H1 (cell line): ENCODE measurements at regions not wholly inside any gene's neighbourhood (a gene's known extent, or its start where the extent isn't known, plus 50 kb on each side); places are given as distances from the start of the nearest gene placed in this dataset.

Experiments used
- CTCF ChIA-PET: fragments of 300-600 bp; sonication (Branson Sonifier 250); formaldehyde crosslinking; loops from one replicate; lab custom pipeline; 2021; ENCODE audit not compliant: partially characterized antibody; lab: Charles Lee
- POLR2A ChIA-PET: fragments of 300-600 bp; sonication (Branson Sonifier 250); formaldehyde crosslinking; loops from one replicate; lab custom pipeline; 2021; ENCODE audit warnings: inconsistent platforms; ENCODE audit not compliant: partially characterized antibody; lab: Charles Lee
- DNase-seq, 2 experiments: peaks; one replicate each; pipeline versions ENCODE4 v3.0.0 to v3.0.0-alpha.2; 2010 to 2022; ENCODE audit warnings: low spot score in 2 of 2, low read depth in 1 of 2, mixed read lengths in 1 of 2
- FAIRE-seq: peaks from 2 replicates; lab custom pipeline; 2011; peaks lifted over from hg19 to GRCh38; lab: Jason Lieb, UNC
- H2AFZ ChIP-seq: 2 replicates; pipeline ENCODE4 v1.8.1; 2012; ENCODE audit warnings: low read length, inconsistent platforms
- H2AK5ac ChIP-seq: 2 replicates; pipeline ENCODE4 v1.6.1; 2013; ENCODE audit warnings: low read depth, low read length
- H2BK120ac ChIP-seq: replicated peaks from 2 replicates; pipeline ENCODE3; 2013; ENCODE audit warnings: low read depth, low read length, inconsistent platforms
- H2BK12ac ChIP-seq: 2 replicates; pipeline ENCODE4 v1.6.1; 2013; ENCODE audit warnings: low read depth, low read length
- H2BK15ac ChIP-seq: 2 replicates; pipeline ENCODE4 v1.6.1; 2013; ENCODE audit warnings: low read length
- H2BK20ac ChIP-seq: 2 replicates; pipeline ENCODE4 v1.6.1; 2013; ENCODE audit warnings: low read length
- H2BK5ac ChIP-seq: 2 replicates; pipeline ENCODE4 v1.6.1; 2013; ENCODE audit warnings: low read depth, low read length
- H3K14ac ChIP-seq: 2 replicates; pipeline ENCODE4 v1.6.1; 2013; ENCODE audit warnings: inconsistent platforms; ENCODE audit not compliant: insufficient read length
- H3K18ac ChIP-seq: 2 replicates; pipeline ENCODE4 v1.6.1; 2013; ENCODE audit warnings: low read length; ENCODE audit errors: extremely low read depth
- H3K23ac ChIP-seq: 2 replicates; pipeline ENCODE4 v1.6.1; 2013; ENCODE audit warnings: inconsistent platforms; ENCODE audit not compliant: insufficient read length
- H3K23me2 ChIP-seq: 2 replicates; pipeline ENCODE4 v1.6.1; 2013; ENCODE audit warnings: low read depth, low read length
- H3K27ac ChIP-seq: 2 replicates; pipeline ENCODE4 v1.6.1; 2011; ENCODE audit warnings: low read depth, low read length, inconsistent platforms
- H3K27me3 ChIP-seq, 4 experiments: replicated peaks in 1 of 4; 1 replicate in 1 of 4; 2 replicates in 3 of 4; pipeline versions ENCODE4 v1.6.1 to v1.8.1; 2011 to 2013; ENCODE audit warnings: low read length in 3 of 4, mild to moderate bottlenecking in 3 of 4, inconsistent platforms in 2 of 4, mixed read lengths in 2 of 4, moderate library complexity in 1 of 4; ENCODE audit not compliant: control insufficient read depth in 3 of 4, insufficient read depth in 3 of 4; ENCODE audit errors: extremely low read depth in 1 of 4
- H3K36me3 ChIP-seq, 4 experiments: 2 replicates each; pipeline versions ENCODE4 v1.6.1 to v1.8.1; 2011 to 2013; ENCODE audit warnings: mild to moderate bottlenecking in 4 of 4, low read length in 3 of 4, moderate library complexity in 2 of 4, control low read depth in 1 of 4, inconsistent platforms in 1 of 4; ENCODE audit not compliant: insufficient read depth in 4 of 4, control insufficient read depth in 2 of 4
- H3K4ac ChIP-seq: replicated peaks from 2 replicates; pipeline ENCODE3; 2013; ENCODE audit warnings: low read length, low read depth, mixed read lengths, inconsistent platforms; ENCODE audit not compliant: insufficient read length
- H3K4me1 ChIP-seq, 4 experiments: replicated peaks in 1 of 4; 1 replicate in 1 of 4; 2 replicates in 3 of 4; pipeline versions ENCODE4 v1.6.1 to v1.8.1; 2011 to 2013; ENCODE audit warnings: low read length in 3 of 4, inconsistent platforms in 2 of 4, mixed read lengths in 1 of 4; ENCODE audit not compliant: insufficient read depth in 4 of 4, control insufficient read depth in 3 of 4
- H3K4me2 ChIP-seq, 2 experiments: 2 replicates each; pipeline versions ENCODE4 v1.6.1 to v1.8.1; 2011 to 2013; ENCODE audit warnings: low read depth in 2 of 2, low read length in 2 of 2, control low read depth in 1 of 2, inconsistent platforms in 1 of 2, mild to moderate bottlenecking in 1 of 2; ENCODE audit not compliant: insufficient read depth in 1 of 2
- H3K4me3 ChIP-seq, 4 experiments: fragments of 200-600, 300-600 bp in 1 of 4; sonication (generic), shearing (Covaris generic), sonication (Bioruptor Twin) in 1 of 4; 2 replicates each; pipeline versions ENCODE4 v1.5.1 to v1.8.1; 2011 to 2016; ENCODE audit warnings: low read length in 4 of 4, low read depth in 3 of 4, control low read depth in 2 of 4, inconsistent platforms in 2 of 4, mild to moderate bottlenecking in 2 of 4, mixed read lengths in 1 of 4, moderate library complexity in 1 of 4; ENCODE audit not compliant: insufficient read depth in 2 of 4; ENCODE audit errors: extremely low read depth in 1 of 4
- H3K56ac ChIP-seq: replicated peaks from 2 replicates; pipeline ENCODE3; 2013; ENCODE audit warnings: low read depth, mild to moderate bottlenecking, mixed read lengths, low read length, inconsistent platforms; ENCODE audit not compliant: insufficient read length
- H3K79me1 ChIP-seq: 2 replicates; pipeline ENCODE4 v1.6.1; 2013; ENCODE audit warnings: low read depth, low read length, control low read depth
- H3K79me2 ChIP-seq, 2 experiments: 2 replicates each; pipeline versions ENCODE4 v1.6.1 to v1.8.1; 2012 to 2013; ENCODE audit warnings: low read length in 2 of 2, mild to moderate bottlenecking in 2 of 2, inconsistent platforms in 1 of 2; ENCODE audit not compliant: insufficient read depth in 2 of 2, control insufficient read depth in 1 of 2
- H3K9ac ChIP-seq, 4 experiments: replicated peaks in 1 of 4; 1 replicate in 1 of 4; 2 replicates in 3 of 4; pipeline versions ENCODE4 v1.6.1 to v1.8.1; 2011 to 2013; ENCODE audit warnings: low read depth in 3 of 4, low read length in 3 of 4, control low read depth in 2 of 4, mild to moderate bottlenecking in 2 of 4, moderate library complexity in 2 of 4, inconsistent platforms in 1 of 4; ENCODE audit errors: extremely low read depth in 1 of 4
- H3K9me3 ChIP-seq, 2 experiments: 2 replicates each; pipeline versions ENCODE4 v1.6.1 to v1.8.1; 2012 to 2013; ENCODE audit warnings: mild to moderate bottlenecking in 2 of 2, moderate library complexity in 2 of 2, control low read depth in 1 of 2, inconsistent platforms in 1 of 2, low read depth in 1 of 2, low read length in 1 of 2, mixed read lengths in 1 of 2; ENCODE audit not compliant: insufficient read depth in 2 of 2
- H4K20me1 ChIP-seq, 2 experiments: replicated peaks in 1 of 2; 2 replicates each; pipeline versions ENCODE3 to v1.8.1; 2011 to 2013; ENCODE audit warnings: inconsistent platforms in 2 of 2, low read length in 2 of 2, mild to moderate bottlenecking in 1 of 2; ENCODE audit not compliant: insufficient read depth in 2 of 2, control insufficient read depth in 1 of 2
- H4K5ac ChIP-seq: 2 replicates; pipeline ENCODE4 v1.6.1; 2013; ENCODE audit warnings: low read length, low read depth, mixed read lengths, inconsistent platforms; ENCODE audit not compliant: insufficient read length
- H4K8ac ChIP-seq: 2 replicates; pipeline ENCODE4 v1.8.0; 2013; ENCODE audit warnings: mild to moderate bottlenecking, moderate library complexity, low read length, inconsistent platforms; ENCODE audit not compliant: insufficient read depth; ENCODE audit errors: extremely low read depth
- H4K91ac ChIP-seq: replicated peaks from 2 replicates; pipeline ENCODE3; 2013; ENCODE audit warnings: low read length, mixed read lengths, inconsistent platforms; ENCODE audit not compliant: insufficient read length
- FOSL1 ChIP-seq: IDR thresholded peaks from 2 replicates; pipeline ENCODE4 v1.6.1; 2011; ENCODE audit warnings: mild to moderate bottlenecking, low read depth, low read length, moderate library complexity; ENCODE audit not compliant: insufficient read depth
- JUN ChIP-seq: IDR thresholded peaks from 2 replicates; pipeline ENCODE4 v1.6.1; 2011; ENCODE audit warnings: low read depth, mild to moderate bottlenecking, improper control_type of control experiment, low read length
- WGBS, 2 experiments: shearing (Covaris generic) in 1 of 2; methylation state at CpG; one replicate each; pipeline versions ENCODE4 v1.1.6 to v1.1.7; 2013 to 2015; ENCODE audit warnings: low lambda C conversion rate in 2 of 2, mixed read lengths in 2 of 2, inconsistent platforms in 1 of 2, low coverage in 1 of 2, missing lambda C conversion rate in 1 of 2; ENCODE audit not compliant: insufficient replicate concordance in 2 of 2, insufficient coverage in 1 of 2, insufficient read length in 1 of 2; ENCODE audit errors: extremely low coverage in 1 of 2, missing lambda C conversion rate in 1 of 2; 5-methylcytosine and 5-hydroxymethylcytosine counted together

GRCh38 chr3:106810300-106810875 is 566.9 kb upstream of the CCDC54 start:
- no peaks in the 10 kb centered on the region for H3K4me1 ChIP-seq
- TF ChIP-seq JUN (no peak), FOSL1 (no peak)

More at GRCh38 chr3:106810300-106810875, 566.9 kb upstream of the CCDC54 start:
- Histone ChIP-seq H3K27me3 (no peaks in the 10 kb centered on the region), H2BK20ac (no peak overlapping the region), H2BK12ac (no peak overlapping the region), H4K91ac (no peak overlapping the region), H3K23me2 (no peaks in the 10 kb centered on the region), H3K79me2 (no peaks in the 10 kb centered on the region), H3K9ac (no peak overlapping the region), H3K56ac (no peak overlapping the region), H3K79me1 (no peaks in the 10 kb centered on the region), H3K4me2 (no peak overlapping the region), H4K8ac (no peak overlapping the region), H4K5ac (no peak overlapping the region), H3K23ac (no peak overlapping the region), H3K9me3 (no peaks in the 10 kb centered on the region), H3K14ac (no peak overlapping the region), H3K36me3 (no peaks in the 10 kb centered on the region; a peak in 2 of 8 replicates), H2BK15ac (no peak overlapping the region), H2BK120ac (no peak overlapping the region), H2AK5ac (no peak overlapping the region), H3K18ac (no peak overlapping the region), H3K27ac (no peak overlapping the region), H3K4me3 (no peak overlapping the region), H3K4ac (no peak overlapping the region), H2BK5ac (no peak overlapping the region), H2AFZ (no peak overlapping the region), H4K20me1 (no peaks in the 10 kb centered on the region)
- 95% methylated on average over 4 of the region's 4 CpGs; no CpG with 5 or more reads in 1 of the 2 experiments for WGBS, 2 experiments
- ChIA-PET POLR2A (no interaction called here), CTCF (no interaction called here)
- DNase-seq (no peak), FAIRE-seq (no peak)
